Smooth muscle cell (in vitro differentiated cells): ENCODE measurements at regions not wholly inside any gene's neighbourhood (a gene's known extent, or its start where the extent isn't known, plus 50 kb on each side); places are given as distances from the start of the nearest gene placed in this dataset.

Experiments used
- DNase-seq: peaks from one replicate; lab custom pipeline; 2025; ENCODE audit not compliant: unreplicated experiment; lab: John Stamatoyannopoulos, UW
- H2AFZ ChIP-seq: fragments of 200-600 bp; sonication (generic); 2 replicates; pipeline ENCODE4 v1.6.0; 2016; ENCODE audit warnings: antibody characterized with exemption, low read depth, mild to moderate bottlenecking
- H3F3A ChIP-seq: fragments of 200-600 bp; sonication (generic); 2 replicates; pipeline ENCODE4 v1.6.0; 2017; ENCODE audit warnings: antibody characterized with exemption, low read depth
- H3K27ac ChIP-seq: fragments of 200-600 bp; sonication (generic); 2 replicates; pipeline ENCODE4 v1.5.1; 2016; ENCODE audit warnings: low read depth, mild to moderate bottlenecking
- H3K27me3 ChIP-seq: fragments of 200-600 bp; sonication (generic); 2 replicates; pipeline ENCODE4 v1.6.1; 2016; ENCODE audit warnings: low read depth, mild to moderate bottlenecking
- H3K36me3 ChIP-seq: fragments of 200-600 bp; sonication (generic); 2 replicates; pipeline ENCODE4 v1.5.1; 2016; ENCODE audit warnings: low read depth
- H3K4me1 ChIP-seq: fragments of 200-600 bp; sonication (generic); 2 replicates; pipeline ENCODE4 v1.5.1; 2016; ENCODE audit warnings: low read depth
- H3K4me2 ChIP-seq: fragments of 200-600 bp; sonication (generic); 2 replicates; pipeline ENCODE4 v1.6.0; 2016; ENCODE audit warnings: mild to moderate bottlenecking
- H3K4me3 ChIP-seq: fragments of 200-600 bp; sonication (generic); 2 replicates; pipeline ENCODE4 v1.5.1; 2016; ENCODE audit warnings: mild to moderate bottlenecking
- H3K79me2 ChIP-seq: fragments of 200-600 bp; sonication (generic); 2 replicates; pipeline ENCODE4 v1.6.0; 2016; ENCODE audit warnings: low read depth, mild to moderate bottlenecking
- H3K9ac ChIP-seq: fragments of 200-600 bp; sonication (generic); 2 replicates; pipeline ENCODE4 v1.6.0; 2016; ENCODE audit warnings: low read depth
- H3K9me3 ChIP-seq: fragments of 200-600 bp; sonication (generic); replicated peaks from 2 replicates; pipeline ENCODE4 v1.5.1; 2016; ENCODE audit warnings: low read depth
- H4K20me1 ChIP-seq: fragments of 200-600 bp; sonication (generic); 2 replicates; pipeline ENCODE4 v1.6.0; 2016; ENCODE audit warnings: low read depth
- CTCF ChIP-seq: fragments of 200-600 bp; sonication (generic); IDR thresholded peaks from 2 replicates; pipeline ENCODE4 v1.5.1; 2017; ENCODE audit warnings: borderline replicate concordance, mild to moderate bottlenecking, antibody characterized with exemption; ENCODE audit not compliant: insufficient read depth, poor library complexity, severe bottlenecking
- WGBS: methylation state at CpG from one replicate; pipeline ENCODE4 v1.1.7; 2016; ENCODE audit warnings: low lambda C conversion rate; 5-methylcytosine and 5-hydroxymethylcytosine counted together

GRCh38 chr21:20645344-20645743 lies 352.9 kb upstream of the NCAM2 start:
- DNase-seq: no peak
- Histone ChIP-seq H3K27me3 (no peaks in the 10 kb centered on the region), H3K36me3 (no peaks in the 10 kb centered on the region), H3F3A (no peaks in the 10 kb centered on the region), H3K4me2 (no peak overlapping the region), H3K4me3 (no peak overlapping the region), H3K27ac (no peak overlapping the region), H4K20me1 (no peaks in the 10 kb centered on the region), H3K9ac (no peak overlapping the region), H3K79me2 (no peaks in the 10 kb centered on the region), H3K4me1 (no peaks in the 10 kb centered on the region), H2AFZ (no peak overlapping the region), H3K9me3 (no peaks in the 10 kb centered on the region)
- TF ChIP-seq CTCF: no peak
- 95% methylated on average over 5 of the region's 5 CpGs for WGBS

GRCh38 chr21:20646431-20647165 lies 351.6 kb upstream of the NCAM2 start:
- 89% methylated on average over 7 of the region's 7 CpGs for WGBS
- no peak overlapping the region for H3K27ac ChIP-seq
- TF ChIP-seq CTCF: no peak

GRCh38 chr21:20647607-20648006 lies 350.6 kb upstream of the NCAM2 start:
- WGBS: 58% methylated on average over 1 of the region's 1 CpG
- no peaks in the 10 kb centered on the region for H4K20me1 ChIP-seq
- no peak overlapping the region for H3K4me2 ChIP-seq
- no peaks in the 10 kb centered on the region for H3K4me1 ChIP-seq
- no peaks in the 10 kb centered on the region for H3K79me2 ChIP-seq
- no peaks in the 10 kb centered on the region for H3K27me3 ChIP-seq
- no peak for DNase-seq
- no peak overlapping the region for H3K9ac ChIP-seq
- no peaks in the 10 kb centered on the region for H3K36me3 ChIP-seq
- no peak overlapping the region for H2AFZ ChIP-seq
- no peak overlapping the region for H3K4me3 ChIP-seq
- no peaks in the 10 kb centered on the region for H3K9me3 ChIP-seq
- no peak overlapping the region for H3K27ac ChIP-seq
- no peaks in the 10 kb centered on the region for H3F3A ChIP-seq
- no peak for TF ChIP-seq CTCF

More at GRCh38 chr21:20646431-20647165, 351.6 kb upstream of the NCAM2 start:
- H3F3A ChIP-seq: no peaks in the 10 kb centered on the region
- no peak for DNase-seq
- H3K36me3 ChIP-seq: no peaks in the 10 kb centered on the region
- no peaks in the 10 kb centered on the region for H3K4me1 ChIP-seq
- H3K27me3 ChIP-seq: no peaks in the 10 kb centered on the region
- H3K4me3 ChIP-seq: no peak overlapping the region
- H4K20me1 ChIP-seq: no peaks in the 10 kb centered on the region
- no peaks in the 10 kb centered on the region for H3K79me2 ChIP-seq
- no peak overlapping the region for H2AFZ ChIP-seq
- no peaks in the 10 kb centered on the region for H3K9me3 ChIP-seq
- no peak overlapping the region for H3K4me2 ChIP-seq
- H3K9ac ChIP-seq: no peak overlapping the region

GRCh38 chr21:20649231-20649630 lies 349.0 kb upstream of the NCAM2 start:
- no peaks in the 10 kb centered on the region for H3K27me3 ChIP-seq
- H3K4me3 ChIP-seq: no peak overlapping the region
- no peaks in the 10 kb centered on the region for H4K20me1 ChIP-seq
- H3K4me2 ChIP-seq: no peak overlapping the region
- H3F3A ChIP-seq: no peaks in the 10 kb centered on the region
- no peaks in the 10 kb centered on the region for H3K79me2 ChIP-seq
- no peak overlapping the region for H3K27ac ChIP-seq
- no peak overlapping the region for H3K9ac ChIP-seq
- no peaks in the 10 kb centered on the region for H3K9me3 ChIP-seq
- no peak for DNase-seq
- H3K36me3 ChIP-seq: no peaks in the 10 kb centered on the region
- H3K4me1 ChIP-seq: no peaks in the 10 kb centered on the region
- no peak overlapping the region for H2AFZ ChIP-seq
- 90% methylated on average over 5 of the region's 5 CpGs for WGBS
- TF ChIP-seq CTCF: no peak
